Breast epithelium (tissue), 4 donors: ENCODE measurements at regions not wholly inside any gene's neighbourhood (a gene's known extent, or its start where the extent isn't known, plus 50 kb on each side); places are given as distances from the start of the nearest gene placed in this dataset.
"Not testable (repeated sequence)": the region's sequence is repeated elsewhere in the genome, so short reads cannot be mapped to it uniquely, and the experiment has no call there.

Experiments used
- DNase-seq, 2 donors: peaks; one replicate each; pipeline ENCODE4 v3.0.0-alpha.2; 2019; ENCODE audit warnings: low spot score in 2 of 2
- H3K27ac ChIP-seq, 2 donors: fragments of 200-600 bp; sonication (generic) in 1 of 2; one replicate each; pipeline ENCODE4 v1.5.1; 2016 to 2019; ENCODE audit warnings: mild to moderate bottlenecking in 1 of 2
- H3K27me3 ChIP-seq, 2 donors: fragments of 200-600 bp; sonication (generic) in 1 of 2; one replicate each; pipeline versions ENCODE4 v1.5.1 to v1.6.0; 2017 to 2019; ENCODE audit warnings: control low read depth in 1 of 2, mild to moderate bottlenecking in 1 of 2
- H3K36me3 ChIP-seq: fragments of 200-600 bp; one replicate; pipeline ENCODE4 v1.5.1; 2019
- H3K4me1 ChIP-seq, 2 donors: fragments of 200-600 bp; sonication (generic); one replicate each; pipeline ENCODE4 v1.5.1; 2016 to 2019; ENCODE audit warnings: control low read depth in 1 of 2
- H3K4me3 ChIP-seq, 3 donors: fragments of 200-600 bp; sonication (generic); 1 replicate in 2 of 3; 2 replicates in 1 of 3; pipeline ENCODE4 v1.5.1; 2016 to 2019; ENCODE audit warnings: mild to moderate bottlenecking in 3 of 3, moderate library complexity in 2 of 3
- H3K9me3 ChIP-seq, 2 donors: fragments of 200-600 bp; sonication (generic) in 1 of 2; one replicate each; pipeline ENCODE4 v1.5.1; 2016 to 2019; ENCODE audit warnings: control low read depth in 1 of 2
- CTCF ChIP-seq, 3 donors: fragments of 450-650 bp; IDR thresholded peaks; one replicate each; pipeline ENCODE4 v1.5.1; 2016 to 2017; ENCODE audit warnings: antibody characterized with exemption in 3 of 3, mild to moderate bottlenecking in 3 of 3, moderate library complexity in 3 of 3
- POLR2A ChIP-seq: fragments of 450-650 bp; IDR thresholded peaks from one replicate; pipeline ENCODE4 v1.6.1; 2016; ENCODE audit warnings: antibody characterized with exemption, mild to moderate bottlenecking, moderate library complexity
- POLR2AphosphoS5 ChIP-seq, 3 donors: sonication (generic); formaldehyde crosslinking; IDR thresholded peaks; one replicate each; pipeline ENCODE4 v1.6.1; 2017; ENCODE audit warnings: antibody characterized with exemption in 3 of 3
- intact Hi-C: fragments of 100-400 bp; cut with DNase I; formaldehyde crosslinking; loops from one replicate; pipeline ENCODE4 v1.15.1; 2023; ENCODE audit warnings: low total_unique reads

DNA sequence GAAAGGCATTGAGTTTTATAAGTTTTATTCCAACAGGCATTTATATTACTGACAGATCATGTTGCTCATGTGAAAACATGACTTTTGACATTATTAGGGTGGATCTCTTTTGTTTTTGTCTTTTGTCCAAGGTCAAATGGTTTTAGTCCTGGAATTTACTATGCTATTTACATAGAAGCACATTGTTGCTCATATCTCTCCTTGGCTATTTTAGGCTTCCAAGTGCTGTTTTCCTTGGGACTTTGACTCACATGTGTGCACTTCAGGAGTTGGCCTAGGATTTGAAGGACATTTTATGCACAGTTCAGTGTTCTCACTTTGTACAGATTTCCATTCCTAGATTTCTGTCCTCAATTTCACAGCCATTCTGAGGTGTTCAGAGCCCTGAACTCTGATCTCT is 225.7 kb downstream of the PYDC2 start:
- Histone ChIP-seq H3K27ac (no peak overlapping the region), H3K36me3 (no peaks in the 10 kb centered on the region), H3K4me3 (no peak overlapping the region), H3K27me3 (no peaks in the 10 kb centered on the region), H3K9me3 (no peaks in the 10 kb centered on the region), H3K4me1 (no peaks in the 10 kb centered on the region)
- no peak for DNase-seq
- TF ChIP-seq CTCF (IDR thresholded peaks at IDR 0.05) = no peak
- TF ChIP-seq POLR2AphosphoS5 (IDR thresholded peaks at IDR 0.05) = no peak
- no peak for TF ChIP-seq POLR2A
- intact Hi-C loops = no loop called here

- TF ChIP-seq POLR2A = no peak
- TF ChIP-seq CTCF (IDR thresholded peaks at IDR 0.05) = no peak
- no peak overlapping the region for H3K27ac ChIP-seq
- no peaks in the 10 kb centered on the region for H3K36me3 ChIP-seq
- H3K9me3 ChIP-seq = no peaks in the 10 kb centered on the region
- no peak overlapping the region for H3K4me3 ChIP-seq
- DNase-seq = no peak
- H3K27me3 ChIP-seq = no peaks in the 10 kb centered on the region
- H3K4me1 ChIP-seq = no peaks in the 10 kb centered on the region
- intact Hi-C loops = no loop called here
These were observed 227.9 kb downstream of the PYDC2 start for GRCh38 chr3:191688756-191689433.

GRCh38 chr3:191691184-191691583 is 230.2 kb downstream of the PYDC2 start:
- H3K4me3 ChIP-seq, H3K4me1 ChIP-seq, H3K9me3 ChIP-seq, DNase-seq, intact Hi-C loops, H3K27me3 ChIP-seq, H3K27ac ChIP-seq, H3K36me3 ChIP-seq: not testable (repeated sequence)

DNA sequence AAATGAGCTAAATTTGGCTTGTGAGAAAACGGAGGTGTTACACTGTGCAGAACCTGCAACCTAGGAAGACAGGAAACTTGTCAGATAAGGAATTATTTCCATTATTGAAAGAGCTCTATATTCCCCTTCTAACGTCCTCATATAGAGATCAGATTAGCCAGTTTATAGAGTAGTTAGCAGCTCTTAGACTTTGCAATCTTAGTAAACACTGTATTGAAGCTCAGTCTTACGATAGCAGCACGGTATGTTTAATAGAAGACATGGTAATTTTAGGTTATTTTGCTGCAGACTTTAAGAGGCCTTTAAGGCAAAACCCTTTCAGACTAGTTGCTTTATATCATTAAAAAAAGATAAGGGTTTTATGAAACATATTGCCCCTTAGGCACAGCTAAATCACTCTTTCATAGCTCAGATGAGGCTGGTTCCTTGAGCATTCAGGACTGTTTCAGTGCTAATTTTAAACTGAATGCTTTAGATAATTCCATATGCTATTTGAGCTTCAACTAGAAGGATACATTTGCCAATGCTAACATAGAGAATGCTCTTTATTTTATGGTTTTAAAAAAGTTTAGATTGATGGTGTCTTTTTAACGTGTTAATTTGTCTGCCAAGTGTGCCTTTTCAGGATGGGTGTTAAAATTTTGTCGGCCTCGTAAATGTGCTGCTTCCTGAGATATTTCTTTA is 234.3 kb downstream of the PYDC2 start:
- H3K36me3 ChIP-seq = no peaks in the 10 kb centered on the region
- intact Hi-C loops = loop anchor here (2.0 kb wide), 1 partner anchor 30 kb away; no protein-coding TSS in a partner anchor
- no peak overlapping the region for H3K4me3 ChIP-seq
- DNase-seq = no peak
- H3K27me3 ChIP-seq = no peaks in the 10 kb centered on the region
- TF ChIP-seq POLR2A (no peak), POLR2AphosphoS5 (IDR thresholded peaks at IDR 0.05) (no peak), CTCF (IDR thresholded peaks at IDR 0.05) (no peak)
- no peaks in the 10 kb centered on the region for H3K9me3 ChIP-seq
- no peaks in the 10 kb centered on the region for H3K4me1 ChIP-seq
- H3K27ac ChIP-seq = no peak overlapping the region

GRCh38 chr3:191695815-191696153 is 234.8 kb downstream of the PYDC2 start:
- Histone ChIP-seq H3K36me3 (no peaks in the 10 kb centered on the region), H3K4me3 (no peak overlapping the region), H3K27ac (no peak overlapping the region), H3K27me3 (no peaks in the 10 kb centered on the region), H3K9me3 (no peaks in the 10 kb centered on the region), H3K4me1 (no peaks in the 10 kb centered on the region)
- intact Hi-C loops = loop anchor here (2.0 kb wide), 1 partner anchor 29 kb away; no protein-coding TSS in a partner anchor
- TF ChIP-seq POLR2AphosphoS5 (IDR thresholded peaks at IDR 0.05) = no peak
- TF ChIP-seq CTCF (IDR thresholded peaks at IDR 0.05) = no peak
- TF ChIP-seq POLR2A = no peak
- no peak for DNase-seq
